ENCODE measurements at regions not wholly inside any gene's neighbourhood (a gene's known extent, or its start where the extent isn't known, plus 50 kb on each side); places are given as distances from the start of the nearest gene placed in this dataset.

DNA sequence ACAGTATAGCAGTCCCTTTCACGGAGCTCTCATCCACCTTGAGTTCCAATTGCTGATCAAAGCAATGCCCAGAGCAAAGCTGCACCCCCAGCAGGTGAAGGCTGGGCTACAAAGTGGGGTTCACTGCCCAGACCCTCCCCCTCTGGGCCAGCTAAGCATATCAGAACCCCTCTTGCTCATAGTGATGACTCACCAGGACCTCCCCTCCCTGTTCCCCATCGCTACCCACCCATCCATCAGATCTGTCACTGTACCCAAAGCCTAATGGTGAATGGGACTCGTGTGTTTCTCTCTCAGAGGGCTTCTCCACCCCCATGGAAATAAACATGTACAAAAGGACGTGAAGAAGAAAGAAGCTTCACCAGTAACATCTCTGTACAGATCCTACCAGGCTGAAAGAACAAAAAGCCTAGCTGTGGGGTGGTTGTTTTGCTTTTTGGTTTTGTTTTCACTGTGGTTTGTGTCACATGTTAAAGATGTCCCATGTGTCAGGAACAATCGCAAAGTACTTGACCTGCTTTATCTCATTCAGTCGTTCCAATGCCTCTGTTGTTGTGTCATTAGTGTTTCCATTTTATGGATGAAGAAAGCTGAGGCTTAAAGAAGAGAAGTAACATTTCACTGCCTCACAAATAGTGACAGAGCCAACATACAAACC, 518.5 kb downstream of the CD83 start:
- TF ChIP-seq, protein P1, sequence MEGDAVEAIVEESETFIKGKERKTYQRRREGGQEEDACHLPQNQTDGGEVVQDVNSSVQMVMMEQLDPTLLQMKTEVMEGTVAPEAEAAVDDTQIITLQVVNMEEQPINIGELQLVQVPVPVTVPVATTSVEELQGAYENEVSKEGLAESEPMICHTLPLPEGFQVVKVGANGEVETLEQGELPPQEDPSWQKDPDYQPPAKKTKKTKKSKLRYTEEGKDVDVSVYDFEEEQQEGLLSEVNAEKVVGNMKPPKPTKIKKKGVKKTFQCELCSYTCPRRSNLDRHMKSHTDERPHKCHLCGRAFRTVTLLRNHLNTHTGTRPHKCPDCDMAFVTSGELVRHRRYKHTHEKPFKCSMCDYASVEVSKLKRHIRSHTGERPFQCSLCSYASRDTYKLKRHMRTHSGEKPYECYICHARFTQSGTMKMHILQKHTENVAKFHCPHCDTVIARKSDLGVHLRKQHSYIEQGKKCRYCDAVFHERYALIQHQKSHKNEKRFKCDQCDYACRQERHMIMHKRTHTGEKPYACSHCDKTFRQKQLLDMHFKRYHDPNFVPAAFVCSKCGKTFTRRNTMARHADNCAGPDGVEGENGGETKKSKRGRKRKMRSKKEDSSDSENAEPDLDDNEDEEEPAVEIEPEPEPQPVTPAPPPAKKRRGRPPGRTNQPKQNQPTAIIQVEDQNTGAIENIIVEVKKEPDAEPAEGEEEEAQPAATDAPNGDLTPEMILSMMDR (conservative IDR thresholded peaks at IDR 0.05 in 1 of 2, IDR thresholded peaks at IDR 0.05 in 1 of 2; ENCODE audit: low read depth in 1 of 2, low read length in 2 of 2), result no peak
- no peak for TF ChIP-seq EZH2 (IDR thresholded peaks at IDR 0.05; ENCODE audit: low read length, missing control alignments)
